Fibroblast of lung (primary cell): ENCODE measurements at regions not wholly inside any gene's neighbourhood (a gene's known extent, or its start where the extent isn't known, plus 50 kb on each side); places are given as distances from the start of the nearest gene placed in this dataset.

Experiments used
- EZH2 ChIP-seq: IDR thresholded peaks from 2 replicates; pipeline ENCODE4 v1.5.1; 2012; ENCODE audit warnings: low read length, control low read depth, mild to moderate bottlenecking; ENCODE audit errors: missing control alignments
- TF ChIP-seq, protein P1 (sequence below), 2 donors: IDR thresholded peaks in 1 of 2; conservative IDR thresholded peaks in 1 of 2; 1 replicate in 1 of 2; 2 replicates in 1 of 2; pipeline ENCODE4 v1.5.1; 2011 to 2012; ENCODE audit warnings: low read length in 2 of 2, control low read depth in 1 of 2, inconsistent platforms in 1 of 2, low read depth in 1 of 2, mild to moderate bottlenecking in 1 of 2

DNA sequence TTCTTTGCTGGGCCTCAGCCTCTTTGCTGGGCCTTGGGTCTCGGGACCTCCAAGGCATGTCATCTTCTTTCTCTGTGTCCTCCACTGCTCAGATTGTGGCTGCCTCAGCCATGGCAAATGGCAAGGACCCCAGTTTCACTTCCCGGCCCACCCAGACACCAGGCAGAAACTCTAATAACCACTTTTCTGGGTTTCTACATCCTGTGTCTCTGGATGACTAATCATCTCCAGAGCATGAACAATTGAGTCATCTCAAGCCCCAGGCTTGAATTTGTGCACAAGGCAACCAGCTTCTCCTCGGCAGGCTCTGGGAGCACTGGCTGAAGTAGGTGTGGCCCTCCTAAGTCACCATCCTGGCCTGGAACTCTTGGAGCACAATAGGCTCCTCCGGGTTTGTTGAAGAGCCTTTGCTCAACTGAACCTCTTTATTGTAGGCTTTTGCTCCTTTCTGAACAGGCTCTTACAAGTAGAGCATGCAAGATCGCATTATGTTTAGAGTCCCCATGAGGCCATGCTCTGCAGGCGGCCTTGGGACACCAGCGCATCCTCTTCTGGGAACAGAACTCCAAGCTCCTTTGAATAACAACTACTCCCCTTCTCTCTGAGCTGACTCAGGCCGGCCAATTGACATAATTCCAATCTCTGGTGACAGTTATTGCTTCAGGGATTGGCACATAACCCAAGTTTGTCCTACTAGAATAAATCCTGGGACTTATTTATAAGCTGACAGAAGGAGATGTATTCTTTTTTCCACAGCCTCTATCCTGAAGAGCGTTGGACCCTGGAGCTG is 218.1 kb downstream of the WDR11 start:
- TF ChIP-seq, protein P1, sequence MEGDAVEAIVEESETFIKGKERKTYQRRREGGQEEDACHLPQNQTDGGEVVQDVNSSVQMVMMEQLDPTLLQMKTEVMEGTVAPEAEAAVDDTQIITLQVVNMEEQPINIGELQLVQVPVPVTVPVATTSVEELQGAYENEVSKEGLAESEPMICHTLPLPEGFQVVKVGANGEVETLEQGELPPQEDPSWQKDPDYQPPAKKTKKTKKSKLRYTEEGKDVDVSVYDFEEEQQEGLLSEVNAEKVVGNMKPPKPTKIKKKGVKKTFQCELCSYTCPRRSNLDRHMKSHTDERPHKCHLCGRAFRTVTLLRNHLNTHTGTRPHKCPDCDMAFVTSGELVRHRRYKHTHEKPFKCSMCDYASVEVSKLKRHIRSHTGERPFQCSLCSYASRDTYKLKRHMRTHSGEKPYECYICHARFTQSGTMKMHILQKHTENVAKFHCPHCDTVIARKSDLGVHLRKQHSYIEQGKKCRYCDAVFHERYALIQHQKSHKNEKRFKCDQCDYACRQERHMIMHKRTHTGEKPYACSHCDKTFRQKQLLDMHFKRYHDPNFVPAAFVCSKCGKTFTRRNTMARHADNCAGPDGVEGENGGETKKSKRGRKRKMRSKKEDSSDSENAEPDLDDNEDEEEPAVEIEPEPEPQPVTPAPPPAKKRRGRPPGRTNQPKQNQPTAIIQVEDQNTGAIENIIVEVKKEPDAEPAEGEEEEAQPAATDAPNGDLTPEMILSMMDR (conservative IDR thresholded peaks at IDR 0.05 in 1 of 2, IDR thresholded peaks at IDR 0.05 in 1 of 2; ENCODE audit: low read depth in 1 of 2, low read length in 2 of 2): no peak
- no peak for TF ChIP-seq EZH2
